GM12892 (cell line): ENCODE measurements at regions not wholly inside any gene's neighbourhood (a gene's known extent, or its start where the extent isn't known, plus 50 kb on each side); places are given as distances from the start of the nearest gene placed in this dataset.
"Not testable (repeated sequence)": the region's sequence is repeated elsewhere in the genome, so short reads cannot be mapped to it uniquely, and the experiment has no call there.

Experiments
- POLR2A ChIP-seq: IDR thresholded peaks from 2 replicates; pipeline ENCODE4 v1.6.1; 2011; ENCODE audit warnings: low read depth, low read length, control low read depth
- TAF1 ChIP-seq: IDR thresholded peaks from 2 replicates; pipeline ENCODE4 v1.6.1; 2011; ENCODE audit warnings: low read depth, mild to moderate bottlenecking, control low read depth, low read length, borderline replicate concordance

- not testable (repeated sequence) for TF ChIP-seq TAF1, POLR2A
These were observed 100.7 kb downstream of the SPDYE17 start for GRCh38 chr7:76931441-76931840.
